Right renal pelvis (tissue), 4 donors: ENCODE measurements at regions not wholly inside any gene's neighbourhood (a gene's known extent, or its start where the extent isn't known, plus 50 kb on each side); places are given as distances from the start of the nearest gene placed in this dataset.
A peak's percentile ranks its signal among the peaks of the same experiment; 100 is the strongest.

Experiments used
- DNase-seq, 4 donors: peaks; one replicate each; pipeline ENCODE4 v3.0.0-alpha.2; 2013; ENCODE audit warnings: low read depth in 4 of 4, low spot score in 3 of 4, missing footprints in 1 of 4

- no peak for DNase-seq
These were observed 174.6 kb upstream of the CLEC14A start for GRCh38 chr14:38430522-38430921.

GRCh38 chr14:38425324-38425976 is 169.6 kb upstream of the CLEC14A start:
- no peak for DNase-seq

- no peak for DNase-seq
These were observed 164.2 kb upstream of the CLEC14A start for GRCh38 chr14:38420048-38420447.

GRCh38 chr14:38419579-38419978 is 163.7 kb upstream of the CLEC14A start:
- no peak for DNase-seq

GRCh38 chr14:38412654-38413053 is 156.8 kb upstream of the CLEC14A start:
- DNase-seq, result no peak

GRCh38 chr14:38410442-38410841 is 154.5 kb upstream of the CLEC14A start:
- DNase-seq, result no peak

- no peak for DNase-seq
These were observed 153.3 kb upstream of the CLEC14A start for GRCh38 chr14:38409071-38409705.

- DNase-seq, result peak in 2 of 4 donors; percentile 16 to 17
These were observed 150.2 kb upstream of the CLEC14A start for GRCh38 chr14:38405851-38406635.

GRCh38 chr14:38404616-38405015 is 148.7 kb upstream of the CLEC14A start:
- DNase-seq, result no peak

GRCh38 chr14:38404100-38404541 is 148.2 kb upstream of the CLEC14A start:
- no peak for DNase-seq

GRCh38 chr14:38400751-38401150 is 144.9 kb upstream of the CLEC14A start:
- no peak for DNase-seq

- DNase-seq, result no peak
These were observed 143.8 kb upstream of the CLEC14A start for GRCh38 chr14:38399652-38400051.

- DNase-seq, result no peak
These were observed 138.9 kb upstream of the CLEC14A start for GRCh38 chr14:38394767-38395166.

GRCh38 chr14:38394064-38394463 is 138.2 kb upstream of the CLEC14A start:
- DNase-seq, result no peak

- DNase-seq, result no peak
These were observed 135.4 kb upstream of the CLEC14A start for GRCh38 chr14:38391334-38391733.

GRCh38 chr14:38389681-38390080 is 133.8 kb upstream of the CLEC14A start:
- no peak for DNase-seq

- DNase-seq, result no peak
These were observed 131.9 kb upstream of the CLEC14A start for GRCh38 chr14:38387821-38388220.

- no peak for DNase-seq
These were observed 129.9 kb upstream of the CLEC14A start for GRCh38 chr14:38385836-38386235.

GRCh38 chr14:38385343-38385742 is 129.4 kb upstream of the CLEC14A start:
- DNase-seq, result no peak

GRCh38 chr14:38384741-38385140 is 128.8 kb upstream of the CLEC14A start:
- DNase-seq, result no peak

- no peak for DNase-seq
These were observed 112.0 kb upstream of the CLEC14A start for GRCh38 chr14:38367922-38368321.

- DNase-seq, result no peak
These were observed 110.5 kb upstream of the CLEC14A start for GRCh38 chr14:38366374-38366773.
